SU-DHL-6 (cell line): ENCODE measurements at regions not wholly inside any gene's neighbourhood (a gene's known extent, or its start where the extent isn't known, plus 50 kb on each side); places are given as distances from the start of the nearest gene placed in this dataset.

Experiments
- EZH2phosphoT487 ChIP-seq: fragments of 200-600 bp; sonication (generic), shearing (Covaris generic); conservative IDR thresholded peaks from 2 replicates; pipeline ENCODE4 v1.6.1; 2018; ENCODE audit warnings: mild to moderate bottlenecking, antibody characterized with exemption, low read length, moderate library complexity, mixed read lengths
- TF ChIP-seq, protein P1 (sequence below): fragments of 200-600 bp; sonication (generic); IDR thresholded peaks from one replicate; pipeline ENCODE4 v1.5.1; 2017; ENCODE audit warnings: antibody characterized with exemption, mild to moderate bottlenecking, low read length, moderate library complexity; ENCODE audit not compliant: insufficient read depth, poor library complexity, severe bottlenecking

DNA sequence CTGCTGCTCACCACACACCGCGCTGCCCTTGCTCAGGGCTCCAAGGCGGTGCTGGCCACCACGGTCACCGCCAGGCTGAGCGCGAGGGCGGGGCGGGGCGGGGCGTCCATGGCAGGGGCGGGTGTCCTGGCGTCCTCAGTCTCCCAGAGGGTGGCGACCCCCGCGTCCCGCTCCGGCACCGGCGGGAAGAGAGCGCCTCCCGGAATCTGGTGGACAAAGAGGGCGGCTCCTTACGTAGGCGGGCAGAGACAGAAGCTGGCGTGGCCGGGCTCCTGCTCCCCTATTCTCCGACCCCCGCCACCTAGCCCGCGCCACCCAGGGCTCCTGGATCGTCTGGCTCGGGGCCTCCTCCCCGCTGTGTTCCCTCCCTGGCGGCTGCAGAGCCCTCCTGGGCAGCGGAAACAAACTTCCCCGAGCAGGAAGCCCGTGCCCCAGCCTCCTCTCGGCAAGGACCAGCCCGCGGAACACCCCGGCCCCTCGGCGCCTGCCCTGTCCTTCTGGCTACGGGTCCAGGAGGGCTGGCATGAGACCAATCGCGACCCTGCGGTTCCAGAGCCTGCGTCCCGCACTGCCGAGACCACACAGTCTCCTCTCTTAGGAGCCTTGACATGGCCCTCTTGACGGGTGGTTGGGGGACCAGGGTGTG, 133.8 kb upstream of the ZNF92 start:
- TF ChIP-seq, protein P1, sequence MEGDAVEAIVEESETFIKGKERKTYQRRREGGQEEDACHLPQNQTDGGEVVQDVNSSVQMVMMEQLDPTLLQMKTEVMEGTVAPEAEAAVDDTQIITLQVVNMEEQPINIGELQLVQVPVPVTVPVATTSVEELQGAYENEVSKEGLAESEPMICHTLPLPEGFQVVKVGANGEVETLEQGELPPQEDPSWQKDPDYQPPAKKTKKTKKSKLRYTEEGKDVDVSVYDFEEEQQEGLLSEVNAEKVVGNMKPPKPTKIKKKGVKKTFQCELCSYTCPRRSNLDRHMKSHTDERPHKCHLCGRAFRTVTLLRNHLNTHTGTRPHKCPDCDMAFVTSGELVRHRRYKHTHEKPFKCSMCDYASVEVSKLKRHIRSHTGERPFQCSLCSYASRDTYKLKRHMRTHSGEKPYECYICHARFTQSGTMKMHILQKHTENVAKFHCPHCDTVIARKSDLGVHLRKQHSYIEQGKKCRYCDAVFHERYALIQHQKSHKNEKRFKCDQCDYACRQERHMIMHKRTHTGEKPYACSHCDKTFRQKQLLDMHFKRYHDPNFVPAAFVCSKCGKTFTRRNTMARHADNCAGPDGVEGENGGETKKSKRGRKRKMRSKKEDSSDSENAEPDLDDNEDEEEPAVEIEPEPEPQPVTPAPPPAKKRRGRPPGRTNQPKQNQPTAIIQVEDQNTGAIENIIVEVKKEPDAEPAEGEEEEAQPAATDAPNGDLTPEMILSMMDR, result no peak
- TF ChIP-seq EZH2phosphoT487, result no peak
